ENCODE measurements at regions not wholly inside any gene's neighbourhood (a gene's known extent, or its start where the extent isn't known, plus 50 kb on each side); places are given as distances from the start of the nearest gene placed in this dataset.
"Not testable (repeated sequence)": the region's sequence is repeated elsewhere in the genome, so short reads cannot be mapped to it uniquely, and the experiment has no call there.

DNA sequence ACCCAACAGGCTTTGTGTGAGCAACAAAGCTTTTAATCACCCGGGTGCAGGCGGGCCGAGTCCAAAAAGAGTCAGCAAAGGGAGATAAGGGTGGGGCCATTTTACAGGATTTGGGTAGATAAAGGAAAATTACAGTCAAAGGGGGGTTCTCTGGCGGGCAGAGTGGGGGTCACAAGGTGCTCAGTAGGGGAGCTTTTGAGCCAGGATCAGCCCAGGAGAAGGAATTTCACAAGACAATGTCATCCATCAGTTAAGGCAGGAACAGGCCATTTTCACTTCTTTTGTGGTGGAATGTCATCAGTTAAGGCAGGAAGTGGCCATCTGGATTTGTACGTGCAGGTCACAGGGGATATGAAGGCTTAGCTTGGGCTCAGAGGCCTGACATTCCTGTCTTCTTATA is 736.1 kb downstream of the SI start:
- TF ChIP-seq, protein P1, sequence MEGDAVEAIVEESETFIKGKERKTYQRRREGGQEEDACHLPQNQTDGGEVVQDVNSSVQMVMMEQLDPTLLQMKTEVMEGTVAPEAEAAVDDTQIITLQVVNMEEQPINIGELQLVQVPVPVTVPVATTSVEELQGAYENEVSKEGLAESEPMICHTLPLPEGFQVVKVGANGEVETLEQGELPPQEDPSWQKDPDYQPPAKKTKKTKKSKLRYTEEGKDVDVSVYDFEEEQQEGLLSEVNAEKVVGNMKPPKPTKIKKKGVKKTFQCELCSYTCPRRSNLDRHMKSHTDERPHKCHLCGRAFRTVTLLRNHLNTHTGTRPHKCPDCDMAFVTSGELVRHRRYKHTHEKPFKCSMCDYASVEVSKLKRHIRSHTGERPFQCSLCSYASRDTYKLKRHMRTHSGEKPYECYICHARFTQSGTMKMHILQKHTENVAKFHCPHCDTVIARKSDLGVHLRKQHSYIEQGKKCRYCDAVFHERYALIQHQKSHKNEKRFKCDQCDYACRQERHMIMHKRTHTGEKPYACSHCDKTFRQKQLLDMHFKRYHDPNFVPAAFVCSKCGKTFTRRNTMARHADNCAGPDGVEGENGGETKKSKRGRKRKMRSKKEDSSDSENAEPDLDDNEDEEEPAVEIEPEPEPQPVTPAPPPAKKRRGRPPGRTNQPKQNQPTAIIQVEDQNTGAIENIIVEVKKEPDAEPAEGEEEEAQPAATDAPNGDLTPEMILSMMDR (IDR thresholded peaks at IDR 0.05; ENCODE audit: low read length), result not testable (repeated sequence)
- not testable (repeated sequence) for TF ChIP-seq EZH2 (IDR thresholded peaks at IDR 0.05; ENCODE audit: borderline replicate concordance, low read length)
